GM12878 (cell line): ENCODE measurements at regions not wholly inside any gene's neighbourhood (a gene's known extent, or its start where the extent isn't known, plus 50 kb on each side); places are given as distances from the start of the nearest gene placed in this dataset.

ENCODE experiments used
- ATAC-seq: fragments of 200-7000 bp; cut with Tn5 transposase; 3 replicates; pipeline ENCODE4 v1.9.1; 2020; ENCODE audit warnings: mild to moderate bottlenecking, moderate library complexity
- BruUV-seq: library from RNA; stranded (reverse); fragments of 400-500 nt; replicated peaks from 2 replicates; lab custom pipeline; 2021; lab: Mats Ljungman, UMichigan
- CTCF ChIA-PET: fragments of 300-600 bp; sonication (Branson Sonifier 250); formaldehyde crosslinking; extraction: SDS; loops from one replicate; lab custom pipeline; 2021; ENCODE audit warnings: inconsistent platforms; lab: Yijun Ruan, JAX
- POLR2A ChIA-PET: fragments of 350-600 bp; formaldehyde crosslinking; extraction: SDS; loops from one replicate; lab custom pipeline; 2021; ENCODE audit warnings: inconsistent platforms; lab: Charles Lee
- RAD21 ChIA-PET: fragments of 300-600 bp; sonication (Branson Sonifier 250); formaldehyde crosslinking; loops from one replicate; lab custom pipeline; 2023; ENCODE audit warnings: antibody characterized with exemption; ENCODE audit not compliant: unreplicated experiment; lab: Charles Lee
- SMC1A ChIA-PET: fragments of 300-600 bp; sonication (Branson Sonifier 250); formaldehyde crosslinking; loops from one replicate; lab custom pipeline; 2023; ENCODE audit not compliant: unreplicated experiment, uncharacterized antibody; lab: Charles Lee
- DNase-seq: peaks from one replicate; pipeline ENCODE4 v3.0.0-alpha.2; 2011; ENCODE audit warnings: low read depth, low spot score
- FAIRE-seq: peaks from 3 replicates; lab custom pipeline; 2011; peaks lifted over from hg19 to GRCh38; lab: Jason Lieb, UNC
- H2AFZ ChIP-seq: 2 replicates; pipeline ENCODE4 v1.6.0; 2011; ENCODE audit warnings: low read depth, low read length, control low read depth; ENCODE audit not compliant: control insufficient read depth
- H3K27ac ChIP-seq: 2 replicates; pipeline ENCODE4 v1.5.1; 2011; ENCODE audit warnings: control low read depth; ENCODE audit not compliant: control insufficient read depth, insufficient read depth
- H3K27me3 ChIP-seq, 2 experiments: replicated peaks in 1 of 2; 2 replicates each; pipeline versions ENCODE4 v1.6.0 to v1.6.1; 2011; ENCODE audit warnings: low read length in 1 of 2; ENCODE audit not compliant: control insufficient read depth in 2 of 2, insufficient read depth in 2 of 2
- H3K36me3 ChIP-seq, 2 experiments: 2 replicates each; pipeline ENCODE4 v1.5.1; 2011; ENCODE audit warnings: low read length in 1 of 2; ENCODE audit not compliant: control insufficient read depth in 2 of 2, insufficient read depth in 2 of 2
- H3K4me1 ChIP-seq: 2 replicates; pipeline ENCODE4 v1.6.1; 2011; ENCODE audit warnings: mild to moderate bottlenecking, low read length, moderate library complexity, mixed read lengths; ENCODE audit not compliant: control insufficient read depth, insufficient read depth
- H3K4me2 ChIP-seq: 2 replicates; pipeline ENCODE4 v1.6.0; 2011; ENCODE audit warnings: control low read depth; ENCODE audit not compliant: control insufficient read depth, insufficient read depth
- H3K4me3 ChIP-seq: fragments of 200-600 bp; sonication (generic); 2 replicates; pipeline ENCODE4 v1.5.1; 2016
- H3K79me2 ChIP-seq: 2 replicates; pipeline ENCODE4 v1.6.0; 2011; ENCODE audit warnings: low read length; ENCODE audit not compliant: control insufficient read depth, insufficient read depth
- H3K9ac ChIP-seq: 2 replicates; pipeline ENCODE4 v1.8.0; 2011; ENCODE audit warnings: low read length, control low read depth, mixed read lengths; ENCODE audit not compliant: control insufficient read depth, insufficient read depth
- H3K9me3 ChIP-seq: replicated peaks from 3 replicates; pipeline ENCODE4 v1.5.1; 2011; ENCODE audit warnings: mild to moderate bottlenecking, low read length; ENCODE audit not compliant: control insufficient read depth, insufficient read depth
- H4K20me1 ChIP-seq: 2 replicates; pipeline ENCODE4 v1.6.0; 2011; ENCODE audit not compliant: control insufficient read depth, insufficient read depth
- EGR1 ChIP-seq, 2 experiments: IDR thresholded peaks; 1 replicate in 1 of 2; 2 replicates in 1 of 2; pipeline ENCODE4 v1.6.1; 2011 to 2012; ENCODE audit warnings: low read depth in 2 of 2, low read length in 2 of 2, borderline replicate concordance in 1 of 2, mild to moderate bottlenecking in 1 of 2, moderate library complexity in 1 of 2
- HDGF ChIP-seq: fragments of 450-650 bp; IDR thresholded peaks from 2 replicates; pipeline ENCODE4 v1.6.1; 2016; ENCODE audit warnings: antibody characterized with exemption
- MTA2 ChIP-seq: fragments of 450-650 bp; IDR thresholded peaks from 2 replicates; pipeline ENCODE4 v1.6.1; 2016; ENCODE audit warnings: low read depth, mild to moderate bottlenecking, moderate library complexity
- MYB ChIP-seq: fragments of 150-350 bp; IDR thresholded peaks from 2 replicates; pipeline ENCODE4 v1.6.1; 2014; ENCODE audit warnings: mild to moderate bottlenecking, low read depth, low read length, borderline replicate concordance
- NFIC ChIP-seq: IDR thresholded peaks from 2 replicates; pipeline ENCODE4 v1.6.1; 2012; ENCODE audit warnings: low read depth, mild to moderate bottlenecking, inconsistent platforms, low read length, moderate library complexity
- POLR2AphosphoS2 ChIP-seq: IDR thresholded peaks from 2 replicates; pipeline ENCODE4 v1.6.1; 2011; ENCODE audit warnings: low read depth, mild to moderate bottlenecking, low read length, improper control_type of control experiment, moderate library complexity
- ZNF207 ChIP-seq: fragments of 450-650 bp; IDR thresholded peaks from 2 replicates; pipeline ENCODE4 v1.6.1; 2014; ENCODE audit warnings: antibody characterized with exemption, mild to moderate bottlenecking, borderline replicate concordance
- ZSCAN29 ChIP-seq: fragments of 450-650 bp; IDR thresholded peaks from 2 replicates; pipeline ENCODE4 v1.6.1; 2017; ENCODE audit warnings: mild to moderate bottlenecking, moderate library complexity
- WGBS: methylation state at CpG from one replicate; pipeline ENCODE4 v1.1.6; 2016; ENCODE audit warnings: low lambda C conversion rate; ENCODE audit not compliant: insufficient replicate concordance, insufficient coverage; ENCODE audit errors: missing lambda C conversion rate; 5-methylcytosine and 5-hydroxymethylcytosine counted together
- in situ Hi-C: fragments of 300-500 bp; cut with MboI; formaldehyde crosslinking; loops from 9 replicates; pipeline ENCODE4 v1.14.3; 2018; ENCODE audit warnings: mixed read lengths
- intact Hi-C: fragments of 100-400 bp; cut with micrococcal nuclease; formaldehyde crosslinking; loops from one replicate; pipeline ENCODE4 v1.14.2; 2022; ENCODE audit not compliant: unreplicated experiment
- TF ChIP-seq, protein P1 (sequence below): fragments of 450-650 bp; IDR thresholded peaks from 2 replicates; pipeline ENCODE4 v1.6.1; 2018; ENCODE audit warnings: mild to moderate bottlenecking, low read depth, moderate library complexity; ENCODE audit not compliant: partially characterized antibody
- TF ChIP-seq, protein P2 (sequence below): fragments of 450-650 bp; conservative IDR thresholded peaks from 2 replicates; pipeline ENCODE4 v1.6.1; 2017; ENCODE audit warnings: mild to moderate bottlenecking, moderate library complexity
- TF ChIP-seq, protein P3 (sequence below): fragments of 450-650 bp; formaldehyde crosslinking; IDR thresholded peaks from 2 replicates; pipeline ENCODE4 v1.4.0; 2022; ENCODE audit warnings: mild to moderate bottlenecking, moderate library complexity

DNA sequence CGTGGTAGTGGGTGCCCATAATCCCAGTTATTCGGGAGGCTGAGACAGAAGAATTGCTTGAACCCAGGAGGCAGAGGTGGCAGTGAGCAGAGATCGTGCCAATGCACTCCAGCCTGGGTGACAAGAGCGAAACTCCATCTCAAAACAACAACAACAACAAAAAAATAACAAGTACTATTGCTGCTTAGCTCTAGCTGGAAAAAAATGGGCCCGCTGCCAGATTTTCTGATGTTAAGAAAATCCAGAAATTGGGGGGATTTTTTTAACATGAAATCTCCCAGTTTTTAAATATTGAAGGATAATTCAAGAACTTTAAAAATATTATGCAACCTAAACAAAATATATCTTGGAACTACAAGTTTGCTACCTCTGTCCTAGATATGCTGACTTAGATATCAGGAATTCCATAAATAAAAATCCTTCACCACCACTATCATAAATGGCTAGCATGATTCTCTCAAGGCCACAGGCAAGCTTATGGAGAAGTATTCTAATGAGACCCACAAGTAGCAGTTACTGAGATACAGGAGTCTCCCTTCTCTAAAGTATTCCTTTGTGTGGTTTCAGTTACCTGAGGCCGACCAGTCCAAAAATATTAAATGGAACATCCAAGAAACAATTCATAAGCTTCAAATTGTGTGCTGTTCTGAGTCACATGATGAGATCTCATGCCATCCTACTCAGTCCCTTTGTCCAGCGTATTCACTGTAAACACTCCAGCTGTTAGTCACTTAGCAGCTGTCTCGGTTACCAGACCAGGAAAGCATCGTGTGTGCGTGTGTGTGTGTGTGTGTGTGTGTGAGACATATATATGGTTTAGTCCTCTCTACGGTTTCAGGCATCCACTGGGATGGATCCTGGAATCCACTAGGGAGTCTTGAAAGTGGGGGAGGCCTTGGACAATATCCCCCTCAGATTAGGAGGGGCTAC, 277.2 kb downstream of the TBL1XR1 start:
- Histone ChIP-seq H3K4me2 (no peak overlapping the region), H3K9me3 (no peaks in the 10 kb centered on the region), H2AFZ (no peak overlapping the region), H3K4me1 (no peaks in the 10 kb centered on the region), H3K9ac (no peak overlapping the region), H4K20me1 (no peaks in the 10 kb centered on the region), H3K27me3 (peaks cover 0 to 4% of the 10 kb centered on the region in 2 experiments; a peak in 2 of 4 replicates), H3K27ac (no peak overlapping the region), H3K79me2 (no peaks in the 10 kb centered on the region), H3K36me3 (no peaks in the 10 kb centered on the region), H3K4me3 (no peak overlapping the region)
- ChIA-PET RAD21 (no interaction called here), SMC1A (interaction anchor here (0.7 to 1.4 kb wide), 4 partner anchors 11 to 857 kb away, joined by 3 to 5 read pairs (median 3); no protein-coding TSS in a partner anchor), CTCF (interaction anchor here (1.0 to 1.3 kb wide), 3 partner anchors 18 to 104 kb away, joined by 3 to 4 read pairs (median 3); no protein-coding TSS in a partner anchor), POLR2A (no interaction called here)
- intact Hi-C loops (no loop called here), in situ Hi-C loops (no loop called here)
- FAIRE-seq (no peak), DNase-seq (no peak), ATAC-seq (no peak)
- BruUV-seq, result no TSS peak
- no peak for TF ChIP-seq ZSCAN29
- no peak for TF ChIP-seq POLR2AphosphoS2
- TF ChIP-seq HDGF, result no peak
- TF ChIP-seq MYB, result no peak
- TF ChIP-seq, protein P1, sequence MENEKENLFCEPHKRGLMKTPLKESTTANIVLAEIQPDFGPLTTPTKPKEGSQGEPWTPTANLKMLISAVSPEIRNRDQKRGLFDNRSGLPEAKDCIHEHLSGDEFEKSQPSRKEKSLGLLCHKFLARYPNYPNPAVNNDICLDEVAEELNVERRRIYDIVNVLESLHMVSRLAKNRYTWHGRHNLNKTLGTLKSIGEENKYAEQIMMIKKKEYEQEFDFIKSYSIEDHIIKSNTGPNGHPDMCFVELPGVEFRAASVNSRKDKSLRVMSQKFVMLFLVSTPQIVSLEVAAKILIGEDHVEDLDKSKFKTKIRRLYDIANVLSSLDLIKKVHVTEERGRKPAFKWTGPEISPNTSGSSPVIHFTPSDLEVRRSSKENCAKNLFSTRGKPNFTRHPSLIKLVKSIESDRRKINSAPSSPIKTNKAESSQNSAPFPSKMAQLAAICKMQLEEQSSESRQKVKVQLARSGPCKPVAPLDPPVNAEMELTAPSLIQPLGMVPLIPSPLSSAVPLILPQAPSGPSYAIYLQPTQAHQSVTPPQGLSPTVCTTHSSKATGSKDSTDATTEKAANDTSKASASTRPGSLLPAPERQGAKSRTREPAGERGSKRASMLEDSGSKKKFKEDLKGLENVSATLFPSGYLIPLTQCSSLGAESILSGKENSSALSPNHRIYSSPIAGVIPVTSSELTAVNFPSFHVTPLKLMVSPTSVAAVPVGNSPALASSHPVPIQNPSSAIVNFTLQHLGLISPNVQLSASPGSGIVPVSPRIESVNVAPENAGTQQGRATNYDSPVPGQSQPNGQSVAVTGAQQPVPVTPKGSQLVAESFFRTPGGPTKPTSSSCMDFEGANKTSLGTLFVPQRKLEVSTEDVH, result no peak
- no peak for TF ChIP-seq ZNF207
- TF ChIP-seq NFIC, result no peak
- TF ChIP-seq, protein P2, sequence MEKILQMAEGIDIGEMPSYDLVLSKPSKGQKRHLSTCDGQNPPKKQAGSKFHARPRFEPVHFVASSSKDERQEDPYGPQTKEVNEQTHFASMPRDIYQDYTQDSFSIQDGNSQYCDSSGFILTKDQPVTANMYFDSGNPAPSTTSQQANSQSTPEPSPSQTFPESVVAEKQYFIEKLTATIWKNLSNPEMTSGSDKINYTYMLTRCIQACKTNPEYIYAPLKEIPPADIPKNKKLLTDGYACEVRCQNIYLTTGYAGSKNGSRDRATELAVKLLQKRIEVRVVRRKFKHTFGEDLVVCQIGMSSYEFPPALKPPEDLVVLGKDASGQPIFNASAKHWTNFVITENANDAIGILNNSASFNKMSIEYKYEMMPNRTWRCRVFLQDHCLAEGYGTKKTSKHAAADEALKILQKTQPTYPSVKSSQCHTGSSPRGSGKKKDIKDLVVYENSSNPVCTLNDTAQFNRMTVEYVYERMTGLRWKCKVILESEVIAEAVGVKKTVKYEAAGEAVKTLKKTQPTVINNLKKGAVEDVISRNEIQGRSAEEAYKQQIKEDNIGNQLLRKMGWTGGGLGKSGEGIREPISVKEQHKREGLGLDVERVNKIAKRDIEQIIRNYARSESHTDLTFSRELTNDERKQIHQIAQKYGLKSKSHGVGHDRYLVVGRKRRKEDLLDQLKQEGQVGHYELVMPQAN, result no peak
- TF ChIP-seq MTA2, result no peak
- TF ChIP-seq EGR1 (IDR thresholded peaks at IDR 0.05; ENCODE audit: borderline replicate concordance in 1 of 2, low read depth in 2 of 2, low read length in 2 of 2), result no peak
- TF ChIP-seq, protein P3, sequence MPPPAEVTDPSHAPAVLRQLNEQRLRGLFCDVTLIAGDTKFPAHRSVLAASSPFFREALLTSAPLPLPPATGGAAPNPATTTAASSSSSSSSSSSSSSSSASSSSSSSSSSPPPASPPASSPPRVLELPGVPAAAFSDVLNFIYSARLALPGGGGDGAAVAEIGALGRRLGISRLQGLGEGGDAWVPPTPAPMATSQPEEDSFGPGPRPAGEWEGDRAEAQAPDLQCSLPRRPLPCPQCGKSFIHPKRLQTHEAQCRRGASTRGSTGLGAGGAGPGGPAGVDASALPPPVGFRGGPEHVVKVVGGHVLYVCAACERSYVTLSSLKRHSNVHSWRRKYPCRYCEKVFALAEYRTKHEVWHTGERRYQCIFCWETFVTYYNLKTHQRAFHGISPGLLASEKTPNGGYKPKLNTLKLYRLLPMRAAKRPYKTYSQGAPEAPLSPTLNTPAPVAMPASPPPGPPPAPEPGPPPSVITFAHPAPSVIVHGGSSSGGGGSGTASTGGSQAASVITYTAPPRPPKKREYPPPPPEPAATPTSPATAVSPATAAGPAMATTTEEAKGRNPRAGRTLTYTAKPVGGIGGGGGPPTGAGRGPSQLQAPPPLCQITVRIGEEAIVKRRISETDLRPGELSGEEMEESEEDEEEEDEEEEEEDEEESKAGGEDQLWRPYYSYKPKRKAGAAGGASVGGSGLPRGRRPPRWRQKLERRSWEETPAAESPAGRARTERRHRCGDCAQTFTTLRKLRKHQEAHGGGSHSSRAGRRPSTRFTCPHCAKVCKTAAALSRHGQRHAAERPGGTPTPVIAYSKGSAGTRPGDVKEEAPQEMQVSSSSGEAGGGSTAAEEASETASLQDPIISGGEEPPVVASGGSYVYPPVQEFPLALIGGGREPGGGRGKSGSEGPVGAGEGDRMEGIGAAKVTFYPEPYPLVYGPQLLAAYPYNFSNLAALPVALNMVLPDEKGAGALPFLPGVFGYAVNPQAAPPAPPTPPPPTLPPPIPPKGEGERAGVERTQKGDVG (CRISPR knock-in tag), result no peak
- WGBS, result 18% methylated on average over 11 of the region's 11 CpGs
